Pancreas (tissue), 10 donors: ENCODE measurements at regions not wholly inside any gene's neighbourhood (a gene's known extent, or its start where the extent isn't known, plus 50 kb on each side); places are given as distances from the start of the nearest gene placed in this dataset.

Experiments
- ATAC-seq, 4 donors: fragments of 200-7000 bp; cut with Tn5 transposase; one replicate each; pipeline versions ENCODE4 v1.8.0 to v1.9.1; 2020; ENCODE audit warnings: mild to moderate bottlenecking in 4 of 4, moderate library complexity in 4 of 4
- DNase-seq, 6 donors: peaks; one replicate each; pipeline ENCODE4 v3.0.0-alpha.2; 2020
- FAIRE-seq: peaks from 2 replicates; lab custom pipeline; 2012; peaks lifted over from hg19 to GRCh38; lab: Jason Lieb, UNC
- H3K27ac ChIP-seq, 4 donors: fragments of 200-600 bp; sonication (generic); 1 replicate in 3 of 4; 2 replicates in 1 of 4; pipeline versions ENCODE4 v1.5.0 to v1.8.0; 2020
- H3K27me3 ChIP-seq, 4 donors: fragments of 200-600 bp; one replicate each; pipeline ENCODE4 v1.8.0; 2021
- H3K36me3 ChIP-seq, 3 donors: fragments of 200-600 bp; sonication (generic) in 1 of 3; one replicate each; pipeline versions ENCODE4 v1.5.0 to v1.8.0; 2020 to 2021
- H3K4me1 ChIP-seq, 3 donors: fragments of 200-600 bp; one replicate each; pipeline ENCODE4 v1.8.0; 2021
- H3K4me3 ChIP-seq, 4 donors: fragments of 200-600 bp; sonication (generic) in 2 of 4; one replicate each; pipeline versions ENCODE4 v1.5.0 to v1.8.0; 2020 to 2021
- H3K9me3 ChIP-seq, 4 donors: fragments of 200-600 bp; one replicate each; pipeline ENCODE4 v1.8.0; 2021
- CTCF ChIP-seq, 4 donors: fragments of 200-600 bp; sonication (generic) in 3 of 4; IDR thresholded peaks; one replicate each; pipeline versions ENCODE4 v1.5.0 to v1.8.0; 2021; ENCODE audit warnings: antibody characterized with exemption in 4 of 4
- WGBS, 2 donors: extraction: QIAGEN DNeasy Blood & Tissue Kit; methylation state at CpG; one replicate each; pipeline ENCODE4 v1.1.7; 2013; 5-methylcytosine and 5-hydroxymethylcytosine counted together
- intact Hi-C, 3 donors: fragments of 100-400 bp; cut with DNase I; formaldehyde crosslinking; loops; one replicate each; pipeline versions ENCODE4 v1.11.1 to v1.14.2; 2022
- donor health status: healthy with polysubstance abuse.
- donor health status: DM: no; HTN: no; CAD: no; lungs with moderate emphysema.
- donor health status: DM: no; HTN: no; CAD: no.
- donor health status: control.
- donor health status: control.
- donor health status: Bipolar disorder and iron deficiency.
- donor health status: DM: yes; HTN: yes; CAD: no.
- donor health status: DM: no; HTN: no; CAD: no.
- donor health status: DM: no; HTN: no; CAD: no.
- donor health status: DM: yes; HTN: yes; CAD: no.

GRCh38 chrX:128901018-128901417 is 622.3 kb downstream of the SMARCA1 start:
- no peak overlapping the region for H3K4me3 ChIP-seq
- no peaks in the 10 kb centered on the region for H3K36me3 ChIP-seq
- H3K9me3 ChIP-seq, result no peaks in the 10 kb centered on the region
- no peak overlapping the region for H3K27ac ChIP-seq
- DNase-seq (no peak), FAIRE-seq (no peak), ATAC-seq (no peak)
- TF ChIP-seq CTCF (IDR thresholded peaks at IDR 0.05), result no peak
- WGBS, 2 donors, result 55 to 66% methylated on average over 2 of the region's 2 CpGs
- intact Hi-C loops, result no loop called here
- no peaks in the 10 kb centered on the region for H3K27me3 ChIP-seq
- H3K4me1 ChIP-seq, result no peaks in the 10 kb centered on the region

- no peak for ATAC-seq
- FAIRE-seq, result no peak
- WGBS, 2 donors, result 80 to 88% methylated on average over 3 of the region's 3 CpGs
These were observed 625.7 kb downstream of the SMARCA1 start for GRCh38 chrX:128897621-128898020.

GRCh38 chrX:128891554-128891953 is 631.7 kb downstream of the SMARCA1 start:
- FAIRE-seq (no peak), ATAC-seq (no peak), DNase-seq (no peak)
- 72 to 74% methylated on average over 7 of the region's 7 CpGs for WGBS, 2 donors
- Histone ChIP-seq H3K27ac (no peak overlapping the region), H3K36me3 (no peaks in the 10 kb centered on the region), H3K4me3 (no peak overlapping the region), H3K9me3 (no peaks in the 10 kb centered on the region), H3K4me1 (no peaks in the 10 kb centered on the region), H3K27me3 (peaks cover 0 to 8% (median 0%) of the 10 kb centered on the region in 4 donors)
- TF ChIP-seq CTCF (IDR thresholded peaks at IDR 0.05), result no peak
- intact Hi-C loops, result no loop called here

More at GRCh38 chrX:128897621-128898020, 625.7 kb downstream of the SMARCA1 start:
- H3K36me3 ChIP-seq, result no peaks in the 10 kb centered on the region
- H3K27ac ChIP-seq, result no peak overlapping the region
- no peak for TF ChIP-seq CTCF (IDR thresholded peaks at IDR 0.05)
- no peak for DNase-seq
- H3K27me3 ChIP-seq, result peaks cover 0 to 8% (median 0%) of the 10 kb centered on the region in 4 donors
- no peak overlapping the region for H3K4me3 ChIP-seq
- H3K4me1 ChIP-seq, result no peaks in the 10 kb centered on the region
- no peaks in the 10 kb centered on the region for H3K9me3 ChIP-seq
- intact Hi-C loops, result no loop called here

- Histone ChIP-seq H3K4me3 (no peak overlapping the region), H3K36me3 (no peaks in the 10 kb centered on the region), H3K9me3 (no peaks in the 10 kb centered on the region), H3K27ac (no peak overlapping the region), H3K27me3 (peaks cover 0 to 3% (median 0%) of the 10 kb centered on the region in 4 donors), H3K4me1 (no peaks in the 10 kb centered on the region)
- intact Hi-C loops, result no loop called here
- 77 to 80% methylated on average over 2 of the region's 2 CpGs for WGBS, 2 donors
- no peak for DNase-seq
- no peak for TF ChIP-seq CTCF (IDR thresholded peaks at IDR 0.05)
- ATAC-seq, result no peak
- no peak for FAIRE-seq
These were observed 638.9 kb downstream of the SMARCA1 start for GRCh38 chrX:128884430-128884829.

GRCh38 chrX:128883650-128884049 is 639.6 kb downstream of the SMARCA1 start:
- TF ChIP-seq CTCF (IDR thresholded peaks at IDR 0.05), result no peak
- Histone ChIP-seq H3K4me1 (no peaks in the 10 kb centered on the region), H3K27me3 (peaks cover 0 to 3% (median 0%) of the 10 kb centered on the region in 4 donors), H3K4me3 (no peak overlapping the region), H3K36me3 (no peaks in the 10 kb centered on the region), H3K27ac (no peak overlapping the region), H3K9me3 (no peaks in the 10 kb centered on the region)
- DNase-seq, result no peak
- no peak for ATAC-seq
- FAIRE-seq, result no peak
- intact Hi-C loops, result no loop called here
- 71 to 72% methylated on average over 3 of the region's 3 CpGs for WGBS, 2 donors
